HG03520 (cell line): ENCODE measurements at regions not wholly inside any gene's neighbourhood (a gene's known extent, or its start where the extent isn't known, plus 50 kb on each side); places are given as distances from the start of the nearest gene placed in this dataset.
A peak's percentile ranks its signal among the peaks of the same experiment; 100 is the strongest.

Experiments used
- ATAC-seq: cut with Tn5 transposase; IDR thresholded peaks from one replicate; pipeline ENCODE4 v1.9.1; 2021; ENCODE audit warnings: mild to moderate bottlenecking, moderate library complexity; ENCODE audit not compliant: unreplicated experiment

DNA sequence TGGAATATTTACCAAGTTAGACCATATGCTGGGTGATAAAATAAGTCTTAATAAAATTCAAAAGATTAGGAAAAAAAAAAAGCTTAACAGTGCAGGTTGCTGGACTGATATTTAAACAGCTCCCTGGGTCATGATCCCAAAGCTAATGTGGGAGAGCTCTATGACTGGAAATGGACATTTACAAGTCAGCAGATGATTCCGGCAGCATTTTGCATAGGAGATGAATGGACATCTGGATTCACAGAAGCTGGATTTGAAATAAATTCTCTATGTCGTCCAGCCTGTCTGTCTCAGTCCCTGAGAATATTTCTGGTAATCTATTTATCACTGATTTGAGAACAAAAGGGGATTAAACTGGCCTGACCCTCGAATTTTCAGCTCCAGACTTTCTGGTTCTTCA, 52.3 kb upstream of the KLHL25 start:
- ATAC-seq, result no peak

DNA sequence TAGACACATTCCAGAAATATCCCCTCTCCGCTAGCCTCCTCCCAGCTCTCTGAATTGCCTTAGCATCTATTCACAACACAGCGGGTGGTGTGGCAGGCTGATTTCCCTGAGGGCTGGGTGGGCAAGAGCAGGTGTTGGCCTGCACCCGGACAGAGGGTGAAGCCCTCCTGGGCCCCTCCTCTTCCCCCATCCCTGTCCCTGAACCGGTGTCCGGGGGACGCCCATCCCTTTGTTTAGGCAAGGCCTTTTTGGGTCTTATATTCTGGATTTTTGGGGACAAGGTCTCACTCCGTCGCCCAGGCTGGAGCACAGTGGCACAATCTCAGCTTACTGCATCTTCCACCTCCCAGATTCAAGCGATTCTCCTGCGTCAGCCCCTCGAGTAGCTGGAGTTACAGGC, 55.2 kb upstream of the KLHL25 start:
- ATAC-seq, result no peak

DNA sequence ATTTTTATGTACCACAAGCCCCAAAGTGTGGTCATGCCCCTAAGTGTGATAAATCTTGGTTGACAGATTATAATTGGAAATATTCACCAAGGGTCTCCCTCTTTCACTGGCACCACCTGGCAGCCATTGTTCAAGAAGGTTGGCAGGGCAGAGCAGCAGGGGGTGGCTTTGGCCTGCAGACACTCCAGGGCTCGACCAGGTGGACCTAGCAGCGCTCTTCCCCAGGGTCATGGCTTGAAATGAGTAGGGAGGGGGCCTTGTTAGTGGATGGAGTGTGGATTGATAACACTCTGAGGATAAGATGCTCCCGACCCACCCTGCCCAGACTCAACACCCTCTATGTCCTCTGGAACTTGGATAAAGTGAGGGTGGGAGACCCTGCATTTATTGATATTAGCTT, 58.2 kb upstream of the KLHL25 start:
- ATAC-seq, result no peak

DNA sequence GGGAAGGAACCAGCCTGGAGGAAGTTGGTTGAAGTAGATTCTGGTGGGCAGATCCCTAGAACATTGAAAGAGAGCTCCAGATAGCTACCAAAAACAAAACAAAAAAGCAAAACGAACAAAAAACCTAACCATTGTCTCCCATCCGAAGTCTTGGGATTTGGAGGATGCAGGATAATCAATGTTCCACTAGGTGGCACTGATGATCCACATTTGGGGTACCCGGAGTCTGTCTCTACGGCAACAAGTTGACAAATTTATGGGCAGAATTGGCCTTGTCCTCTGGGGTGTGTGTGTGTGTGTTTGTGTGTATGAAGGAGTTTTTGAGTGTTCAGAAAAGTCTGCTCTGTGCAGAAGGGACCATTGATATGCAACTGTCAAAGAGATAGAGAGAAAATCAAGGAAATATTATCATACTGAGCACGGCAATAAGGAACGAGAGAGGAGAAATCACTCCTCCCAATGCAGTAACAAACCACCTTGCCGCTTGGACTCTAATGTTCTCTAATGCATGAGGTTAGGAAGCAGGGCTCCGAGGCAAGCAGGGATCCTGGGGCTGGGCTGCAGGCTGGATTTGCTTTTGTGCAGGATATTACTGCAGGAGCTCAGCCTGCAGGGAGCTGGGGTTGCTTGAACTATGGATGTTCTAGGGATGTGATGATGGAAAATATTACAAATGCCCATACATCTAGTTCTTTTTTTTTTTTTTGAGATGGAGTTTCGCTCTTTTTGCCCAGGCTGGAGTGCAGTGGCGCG, 59.8 kb upstream of the KLHL25 start:
- peak; percentile 50 for ATAC-seq

- peak; percentile 93 for ATAC-seq
Measured at GRCh38 chr15:85858586-85859375, 64.1 kb upstream of the KLHL25 start.

DNA sequence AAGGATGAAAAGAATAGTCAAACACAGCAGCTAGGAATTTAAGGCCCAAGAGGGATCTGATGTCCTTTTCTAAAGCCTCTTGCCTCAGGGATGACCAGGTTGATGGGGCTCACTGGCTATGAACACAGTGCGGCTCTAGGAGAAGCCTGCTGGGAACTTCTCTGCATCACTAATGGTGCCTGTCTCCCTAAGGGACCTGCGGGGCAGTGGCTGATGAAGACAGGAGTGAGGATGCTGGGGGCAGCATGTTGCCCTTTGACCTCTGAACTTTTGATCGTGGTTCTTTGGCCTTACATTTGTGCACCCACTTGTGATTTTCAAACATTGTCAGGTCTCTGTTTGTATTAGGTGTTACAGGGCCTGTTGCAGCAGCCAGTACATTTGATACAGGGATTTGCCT, 64.9 kb upstream of the KLHL25 start:
- no peak for ATAC-seq

GRCh38 chr15:85860394-85861161, 65.9 kb upstream of the KLHL25 start:
- ATAC-seq, result no peak

- no peak for ATAC-seq
Measured at GRCh38 chr15:85865070-85865684, 70.5 kb upstream of the KLHL25 start.

DNA sequence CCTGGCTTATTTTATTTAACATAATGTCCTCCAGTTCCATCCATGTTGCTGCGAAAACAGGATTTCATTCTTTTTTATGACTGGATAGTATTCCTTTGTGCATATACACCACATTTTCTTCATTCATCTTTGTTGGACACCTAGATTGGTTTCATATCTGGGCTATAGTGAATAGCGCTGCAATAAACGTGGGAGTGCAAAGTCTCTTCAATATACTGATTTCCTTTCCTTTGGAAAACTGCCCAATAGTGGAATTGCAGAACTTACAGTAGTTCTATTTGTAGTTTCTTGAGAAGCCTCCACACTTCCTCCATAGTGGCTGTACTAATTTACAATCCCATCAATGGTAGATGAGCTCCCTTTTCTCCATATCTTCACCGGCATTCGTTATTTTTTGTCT, 72.5 kb upstream of the KLHL25 start:
- ATAC-seq, result no peak

GRCh38 chr15:85869124-85869523, 74.4 kb upstream of the KLHL25 start:
- ATAC-seq, result no peak

DNA sequence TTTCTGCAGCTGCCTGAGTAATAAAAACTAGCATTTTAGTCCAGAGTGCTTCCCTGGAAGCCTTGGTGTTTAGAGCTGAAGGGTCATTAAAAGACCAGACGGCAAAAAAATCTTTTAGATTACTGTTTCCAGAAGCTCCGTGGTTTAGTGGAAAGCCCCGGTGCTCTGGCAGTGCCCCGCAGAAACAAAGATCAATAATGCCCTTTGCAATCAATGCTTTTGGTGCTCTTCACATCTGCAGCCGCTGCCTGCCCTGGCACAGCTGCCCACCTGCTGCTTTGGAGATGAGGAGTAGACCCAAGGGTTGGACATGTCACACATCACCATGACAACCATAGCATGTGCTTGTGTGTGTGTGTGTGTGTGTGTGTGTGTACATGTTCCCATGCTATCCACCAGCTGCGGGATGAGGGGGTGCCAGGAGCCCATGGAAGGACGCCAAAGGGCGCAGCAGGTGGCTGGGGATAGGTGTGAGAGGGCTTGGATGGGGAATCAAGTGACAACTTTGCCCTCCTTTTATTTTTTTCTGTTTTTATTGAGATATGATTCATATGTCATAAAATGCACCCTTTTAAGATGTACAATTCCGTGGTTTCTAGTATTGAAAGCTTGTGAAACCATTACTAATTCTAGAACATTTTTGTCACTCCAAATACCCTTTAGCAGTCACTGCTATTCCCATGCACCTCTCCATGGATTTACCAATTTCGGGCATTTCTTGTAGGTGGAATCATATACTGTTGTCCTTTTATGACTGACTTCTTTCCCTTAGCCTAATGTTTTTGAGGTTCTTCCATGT, 75.7 kb upstream of the KLHL25 start:
- no peak for ATAC-seq

DNA sequence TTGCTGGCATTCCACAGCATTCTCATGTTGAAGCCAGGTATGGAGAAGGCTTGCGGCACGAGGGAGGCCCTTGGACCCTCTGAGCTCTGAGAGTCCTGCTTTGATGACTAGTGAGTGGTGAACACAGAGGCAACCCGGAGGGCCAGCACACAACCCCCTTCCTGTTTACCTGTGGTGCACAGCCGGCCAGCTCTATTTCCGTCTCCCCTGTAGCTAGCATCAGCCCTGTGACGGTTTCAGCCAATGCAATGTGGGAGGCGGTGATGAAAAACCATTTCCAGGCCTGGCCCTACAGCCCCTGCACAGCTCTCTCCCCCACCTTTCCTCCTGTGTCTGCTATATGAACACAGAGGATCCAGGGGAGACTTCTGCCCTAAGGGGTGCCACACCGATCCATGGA, 76.8 kb upstream of the KLHL25 start:
- no peak for ATAC-seq

GRCh38 chr15:85872125-85872524, 77.4 kb upstream of the KLHL25 start:
- ATAC-seq, result no peak

- ATAC-seq, result no peak
Measured at GRCh38 chr15:85874236-85874635, 79.5 kb upstream of the KLHL25 start.

- ATAC-seq, result no peak
Measured at GRCh38 chr15:85875756-85876155, 81.0 kb upstream of the KLHL25 start.

DNA sequence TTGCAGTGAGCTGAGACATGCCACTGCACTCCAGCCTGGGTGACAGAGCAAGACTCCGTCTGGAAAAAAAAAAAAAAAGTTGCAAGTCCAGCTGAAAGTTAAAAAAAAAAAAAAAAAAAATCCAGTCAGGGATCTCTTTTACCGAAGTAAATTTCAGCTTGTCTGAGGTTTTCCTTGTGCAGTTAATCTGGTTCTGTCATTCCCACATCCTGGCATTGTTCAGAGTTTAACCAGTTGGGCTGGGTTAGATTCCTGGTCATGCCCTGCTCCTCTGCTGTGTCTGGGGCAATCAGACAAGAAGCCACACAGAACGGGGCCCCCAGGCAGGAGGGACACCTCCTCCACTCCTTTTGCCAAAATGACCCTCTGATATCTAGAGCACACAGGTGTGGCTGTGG, 84.1 kb upstream of the KLHL25 start:
- ATAC-seq, result no peak

DNA sequence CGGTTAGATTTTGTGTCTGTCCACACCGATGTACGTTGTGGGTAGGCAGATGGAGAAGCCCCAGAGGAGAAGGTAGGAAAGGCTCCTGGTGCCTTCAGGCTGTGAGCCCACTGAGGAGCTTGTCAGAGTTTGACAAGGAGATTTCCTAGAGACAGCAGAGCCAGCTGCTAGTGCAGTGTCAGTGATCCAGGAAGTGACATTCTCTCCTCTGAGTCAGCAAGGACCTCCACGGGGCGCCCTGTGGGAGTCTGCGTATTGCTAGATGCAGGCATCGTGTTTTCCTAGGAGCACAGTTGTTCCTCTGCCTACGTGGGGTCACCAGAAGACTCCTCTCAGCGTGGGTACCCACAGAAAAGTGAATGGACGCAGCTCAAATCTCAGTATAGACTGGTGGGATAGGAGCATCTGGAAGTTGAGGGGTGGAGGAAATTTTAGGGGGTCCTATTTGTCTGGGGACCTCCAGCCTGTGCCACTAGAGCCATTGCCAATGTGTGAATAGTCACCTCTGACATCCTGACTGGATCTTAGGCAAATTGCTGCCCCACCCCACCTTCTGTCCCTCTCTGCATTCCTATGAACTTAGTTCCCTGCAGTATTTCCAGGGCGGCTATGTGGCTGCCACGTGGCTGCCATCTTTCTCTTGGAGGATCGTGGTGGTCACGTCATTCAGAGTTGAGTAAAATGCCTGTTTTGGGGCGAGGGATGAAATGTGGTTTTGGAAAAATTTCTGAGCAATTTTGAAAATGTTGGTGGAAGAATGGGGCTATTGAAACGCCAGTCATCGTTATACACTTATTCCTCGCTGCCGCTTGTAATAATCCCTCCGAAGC, 84.8 kb upstream of the KLHL25 start:
- no peak for ATAC-seq

DNA sequence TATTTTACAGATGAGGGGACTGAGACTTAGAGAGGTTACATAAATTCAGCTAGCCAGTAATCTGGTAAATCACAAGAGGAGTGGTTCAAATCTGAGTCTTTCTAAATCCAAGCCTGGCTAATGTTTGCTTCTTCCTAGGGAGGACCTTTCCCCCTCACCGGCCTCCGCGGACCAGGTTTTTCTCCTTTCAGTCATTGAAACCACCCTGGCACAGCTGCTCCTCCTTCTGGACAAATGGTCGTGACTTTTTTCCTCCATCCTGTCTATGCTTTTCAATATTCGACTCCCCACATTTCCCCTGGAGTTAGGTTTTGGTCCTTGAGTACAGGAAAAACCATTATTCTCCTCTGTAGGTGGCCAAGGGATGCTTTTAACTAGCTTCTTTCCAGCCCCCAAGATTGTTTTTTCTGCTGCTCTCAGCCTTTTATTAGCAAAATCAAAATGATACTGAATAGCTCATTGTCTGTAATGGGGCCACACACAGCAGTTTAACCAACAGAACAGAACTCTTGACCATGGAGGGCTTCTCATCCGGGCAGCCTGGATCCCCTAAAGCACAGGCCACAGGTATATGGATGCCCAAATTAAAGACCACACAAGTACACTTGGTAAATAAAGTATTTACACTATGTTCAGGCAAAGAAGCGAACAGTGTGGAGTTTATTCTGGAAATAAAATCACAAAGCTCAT, 85.9 kb upstream of the KLHL25 start:
- no peak for ATAC-seq

DNA sequence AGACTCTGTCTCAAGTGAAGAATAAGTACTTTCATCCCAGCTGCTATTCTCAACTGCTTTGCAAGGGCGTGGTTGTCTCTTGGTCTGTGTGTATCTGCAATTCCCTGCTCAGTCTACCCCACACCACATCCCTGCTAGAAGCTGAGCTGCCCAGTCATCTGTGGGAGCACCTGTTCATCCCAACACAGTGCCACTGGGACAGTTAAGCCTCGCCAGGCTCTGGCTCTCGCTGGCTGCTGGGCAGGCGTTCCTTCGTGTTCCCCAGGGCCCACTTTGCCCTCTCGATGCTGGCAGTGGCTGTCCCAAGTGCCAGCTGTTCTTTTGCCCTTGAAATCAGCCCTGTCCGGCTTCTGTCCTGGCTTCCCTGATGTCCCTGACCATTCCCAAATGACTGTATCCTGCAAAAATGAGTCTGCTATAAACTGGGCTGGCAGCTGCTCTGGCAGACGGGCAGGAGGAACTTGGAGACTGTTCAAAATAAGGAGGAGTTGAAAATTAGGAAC, 91.6 kb upstream of the KLHL25 start:
- no peak for ATAC-seq
